Trophoblast cell (in vitro differentiated cells and primary cell): ENCODE measurements at regions not wholly inside any gene's neighbourhood (a gene's known extent, or its start where the extent isn't known, plus 50 kb on each side); places are given as distances from the start of the nearest gene placed in this dataset.
A peak's percentile ranks its signal among the peaks of the same experiment; 100 is the strongest.

Source experiments
- DNase-seq, 2 donors: peaks; one replicate each; pipeline ENCODE4 v3.0.0-alpha.2; 2016
- H2AFZ ChIP-seq: 2 replicates; pipeline ENCODE4 v1.6.1; 2013; ENCODE audit warnings: low read length, moderate library complexity, mild to moderate bottlenecking; ENCODE audit not compliant: insufficient read depth, poor library complexity
- H2AK5ac ChIP-seq: 2 replicates; pipeline ENCODE4 v1.6.1; 2013; ENCODE audit warnings: mild to moderate bottlenecking, low read length
- H2BK120ac ChIP-seq: 2 replicates; pipeline ENCODE4 v1.6.1; 2013; ENCODE audit warnings: low read length, mild to moderate bottlenecking, moderate library complexity; ENCODE audit not compliant: insufficient read depth, poor library complexity
- H2BK12ac ChIP-seq: 2 replicates; pipeline ENCODE4 v1.6.1; 2013; ENCODE audit warnings: mild to moderate bottlenecking, low read length, moderate library complexity
- H2BK5ac ChIP-seq: 2 replicates; pipeline ENCODE4 v1.6.1; 2013; ENCODE audit warnings: low read length, low read depth, moderate library complexity, mild to moderate bottlenecking; ENCODE audit not compliant: poor library complexity
- H3K14ac ChIP-seq: 2 replicates; pipeline ENCODE4 v1.6.1; 2013; ENCODE audit warnings: mild to moderate bottlenecking, low read length
- H3K18ac ChIP-seq: 2 replicates; pipeline ENCODE4 v1.6.1; 2013; ENCODE audit warnings: mild to moderate bottlenecking, low read length
- H3K23ac ChIP-seq: 2 replicates; pipeline ENCODE4 v1.6.1; 2013; ENCODE audit warnings: low read length
- H3K27ac ChIP-seq: 2 replicates; pipeline ENCODE4 v1.5.1; 2013; ENCODE audit warnings: low read depth, mild to moderate bottlenecking, inconsistent platforms, low read length, moderate library complexity
- H3K27me3 ChIP-seq: 2 replicates; pipeline ENCODE4 v1.6.1; 2013; ENCODE audit warnings: inconsistent platforms, mild to moderate bottlenecking, low read length, moderate library complexity; ENCODE audit not compliant: insufficient read depth
- H3K36me3 ChIP-seq, 2 experiments: 1 replicate in 1 of 2; 2 replicates in 1 of 2; pipeline ENCODE4 v1.6.1; 2013; ENCODE audit warnings: low read length in 2 of 2, mild to moderate bottlenecking in 2 of 2, moderate library complexity in 1 of 2; ENCODE audit not compliant: insufficient read depth in 2 of 2, control insufficient read depth in 1 of 2
- H3K4ac ChIP-seq: 2 replicates; pipeline ENCODE4 v1.6.1; 2013; ENCODE audit warnings: low read depth, mild to moderate bottlenecking, low read length, moderate library complexity
- H3K4me1 ChIP-seq, 2 experiments: 1 replicate in 1 of 2; 2 replicates in 1 of 2; pipeline ENCODE4 v1.6.1; 2013; ENCODE audit warnings: low read length in 2 of 2, mild to moderate bottlenecking in 2 of 2, moderate library complexity in 1 of 2; ENCODE audit not compliant: insufficient read depth in 2 of 2, control insufficient read depth in 1 of 2
- H3K4me2 ChIP-seq: 2 replicates; pipeline ENCODE4 v1.6.1; 2013; ENCODE audit warnings: inconsistent platforms, mild to moderate bottlenecking, low read length, moderate library complexity
- H3K4me3 ChIP-seq: 2 replicates; pipeline ENCODE4 v1.5.1; 2013; ENCODE audit warnings: mild to moderate bottlenecking, low read depth, low read length, inconsistent platforms
- H3K79me1 ChIP-seq: one replicate; pipeline ENCODE4 v1.6.1; 2013; ENCODE audit warnings: low read length
- H3K79me2 ChIP-seq: 2 replicates; pipeline ENCODE4 v1.6.1; 2013; ENCODE audit warnings: low read length, mild to moderate bottlenecking; ENCODE audit not compliant: control insufficient read depth, insufficient read depth, poor library complexity
- H3K9ac ChIP-seq: 2 replicates; pipeline ENCODE4 v1.6.1; 2013; ENCODE audit warnings: mild to moderate bottlenecking, low read length
- H3K9me3 ChIP-seq: 2 replicates; pipeline ENCODE4 v1.6.1; 2013; ENCODE audit warnings: low read depth, mild to moderate bottlenecking, control low read depth, inconsistent platforms, low read length; ENCODE audit not compliant: insufficient read depth
- H4K12ac ChIP-seq: 2 replicates; pipeline ENCODE4 v1.6.1; 2013; ENCODE audit warnings: low read depth, mild to moderate bottlenecking, low read length, moderate library complexity
- H4K8ac ChIP-seq: 2 replicates; pipeline ENCODE4 v1.6.1; 2013; ENCODE audit warnings: low read depth, mild to moderate bottlenecking, low read length, moderate library complexity
- H4K91ac ChIP-seq: one replicate; pipeline ENCODE4 v1.6.1; 2013; ENCODE audit warnings: low read depth, mild to moderate bottlenecking, low read length, moderate library complexity
- WGBS: extraction: QIAGEN DNeasy Blood & Tissue Kit; methylation state at CpG from one replicate; pipeline ENCODE4 v1.1.7; 2013; ENCODE audit warnings: missing lambda C conversion rate; ENCODE audit not compliant: insufficient read length, insufficient coverage; ENCODE audit errors: extremely low coverage; 5-methylcytosine and 5-hydroxymethylcytosine counted together

- Histone ChIP-seq H2AK5ac (no peak overlapping the region), H4K91ac (no peak overlapping the region), H4K8ac (no peak overlapping the region), H3K23ac (no peak overlapping the region), H3K4ac (no peak overlapping the region), H3K18ac (no peak overlapping the region), H3K36me3 (no peaks in the 10 kb centered on the region), H3K4me3 (no peak overlapping the region), H2AFZ (no peak overlapping the region), H3K4me2 (no peak overlapping the region), H3K4me1 (no peaks in the 10 kb centered on the region), H3K27me3 (no peaks in the 10 kb centered on the region), H3K14ac (no peak overlapping the region), H3K79me2 (no peaks in the 10 kb centered on the region), H3K79me1 (no peaks in the 10 kb centered on the region), H3K27ac (no peak overlapping the region), H3K9me3 (no peaks in the 10 kb centered on the region), H2BK12ac (no peak overlapping the region), H4K12ac (no peak overlapping the region), H2BK5ac (no peak overlapping the region), H2BK120ac (no peak overlapping the region), H3K9ac (no peak overlapping the region)
- no peak for DNase-seq
- WGBS = no CpG with 5 or more reads among the region's 4 CpGs
Measured at GRCh38 chr20:55095745-55096400, 620.5 kb downstream of the DOK5 start.

DNA sequence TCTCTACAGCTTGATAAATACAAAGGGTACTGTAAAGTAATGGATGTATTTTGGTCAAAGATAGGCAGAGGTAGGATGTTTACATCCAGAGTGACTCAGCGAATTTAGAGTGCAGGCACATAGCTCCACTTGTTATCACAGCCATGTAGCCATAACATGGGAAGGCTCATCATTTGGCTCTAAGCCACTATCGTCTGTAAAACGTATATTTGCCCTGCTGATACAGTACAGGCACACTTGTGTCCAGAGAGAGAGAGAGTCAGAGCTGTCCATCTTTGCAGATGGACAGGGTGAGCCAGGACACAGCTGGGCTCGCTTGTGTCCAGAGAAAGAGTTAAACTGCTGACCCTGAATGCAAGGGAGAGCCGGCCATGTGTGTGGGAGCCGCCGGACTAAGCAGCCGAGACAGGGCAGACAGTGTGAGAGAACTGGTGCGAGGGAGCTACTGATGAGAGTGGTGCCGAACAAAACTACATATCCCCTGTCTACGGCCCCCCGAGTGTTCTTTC is 619.0 kb downstream of the DOK5 start:
- H2BK120ac ChIP-seq = no peak overlapping the region
- no peak overlapping the region for H3K23ac ChIP-seq
- no peak overlapping the region for H3K9ac ChIP-seq
- no peak for DNase-seq
- H2BK12ac ChIP-seq = no peak overlapping the region
- no peak overlapping the region for H3K14ac ChIP-seq
- WGBS = no CpG with 5 or more reads among the region's 12 CpGs
- no peaks in the 10 kb centered on the region for H3K27me3 ChIP-seq
- no peak overlapping the region for H4K8ac ChIP-seq
- no peaks in the 10 kb centered on the region for H3K4me1 ChIP-seq
- H3K18ac ChIP-seq = no peak overlapping the region
- H3K4ac ChIP-seq = no peak overlapping the region
- H3K36me3 ChIP-seq = no peaks in the 10 kb centered on the region
- no peaks in the 10 kb centered on the region for H3K9me3 ChIP-seq
- no peak overlapping the region for H3K27ac ChIP-seq
- no peaks in the 10 kb centered on the region for H3K79me2 ChIP-seq
- H3K4me3 ChIP-seq = peak overlapping the region; percentile 13
- no peak overlapping the region for H2BK5ac ChIP-seq
- no peaks in the 10 kb centered on the region for H3K79me1 ChIP-seq
- no peak overlapping the region for H4K12ac ChIP-seq
- no peak overlapping the region for H2AK5ac ChIP-seq
- no peak overlapping the region for H4K91ac ChIP-seq
- no peak overlapping the region for H3K4me2 ChIP-seq
- no peak overlapping the region for H2AFZ ChIP-seq

- no peaks in the 10 kb centered on the region for H3K9me3 ChIP-seq
- no peak overlapping the region for H2BK12ac ChIP-seq
- H3K14ac ChIP-seq = no peak overlapping the region
- no peak overlapping the region for H3K27ac ChIP-seq
- no peaks in the 10 kb centered on the region for H3K4me1 ChIP-seq
- H4K8ac ChIP-seq = no peak overlapping the region
- H2BK5ac ChIP-seq = no peak overlapping the region
- no peak overlapping the region for H4K91ac ChIP-seq
- H3K79me1 ChIP-seq = no peaks in the 10 kb centered on the region
- no peak overlapping the region for H3K9ac ChIP-seq
- H3K4me2 ChIP-seq = no peak overlapping the region
- no peak overlapping the region for H2BK120ac ChIP-seq
- WGBS = no CpG with 5 or more reads among the region's 4 CpGs
- H2AFZ ChIP-seq = no peak overlapping the region
- H3K36me3 ChIP-seq = no peaks in the 10 kb centered on the region
- H3K27me3 ChIP-seq = no peaks in the 10 kb centered on the region
- H4K12ac ChIP-seq = no peak overlapping the region
- no peak for DNase-seq
- H3K4me3 ChIP-seq = no peak overlapping the region
- no peak overlapping the region for H3K23ac ChIP-seq
- H3K79me2 ChIP-seq = no peaks in the 10 kb centered on the region
- no peak overlapping the region for H2AK5ac ChIP-seq
- no peak overlapping the region for H3K4ac ChIP-seq
- H3K18ac ChIP-seq = no peak overlapping the region
Measured at GRCh38 chr20:55090286-55090685, 614.9 kb downstream of the DOK5 start.

GRCh38 chr20:55086421-55086820 is 611.0 kb downstream of the DOK5 start:
- H3K79me1 ChIP-seq = no peaks in the 10 kb centered on the region
- no peak overlapping the region for H2AK5ac ChIP-seq
- H3K27ac ChIP-seq = no peak overlapping the region
- H3K79me2 ChIP-seq = no peaks in the 10 kb centered on the region
- H3K4me2 ChIP-seq = no peak overlapping the region
- no peak overlapping the region for H3K4me3 ChIP-seq
- no peak overlapping the region for H2BK5ac ChIP-seq
- no peak overlapping the region for H3K4ac ChIP-seq
- no peak overlapping the region for H3K23ac ChIP-seq
- H4K12ac ChIP-seq = no peak overlapping the region
- no CpG with 5 or more reads among the region's 1 CpG for WGBS
- no peak overlapping the region for H2BK120ac ChIP-seq
- no peaks in the 10 kb centered on the region for H3K27me3 ChIP-seq
- no peak overlapping the region for H3K18ac ChIP-seq
- H3K9ac ChIP-seq = no peak overlapping the region
- no peak overlapping the region for H4K8ac ChIP-seq
- no peak for DNase-seq
- H3K36me3 ChIP-seq = no peaks in the 10 kb centered on the region
- H3K9me3 ChIP-seq = no peaks in the 10 kb centered on the region
- no peak overlapping the region for H2BK12ac ChIP-seq
- no peaks in the 10 kb centered on the region for H3K4me1 ChIP-seq
- no peak overlapping the region for H2AFZ ChIP-seq
- H3K14ac ChIP-seq = no peak overlapping the region
- H4K91ac ChIP-seq = no peak overlapping the region
